H9 (cell line): ENCODE measurements at regions not wholly inside any gene's neighbourhood (a gene's known extent, or its start where the extent isn't known, plus 50 kb on each side); places are given as distances from the start of the nearest gene placed in this dataset.

Experiments
- DNase-seq: peaks from one replicate; pipeline ENCODE4 v3.0.0-alpha.2; 2017
- H2AFZ ChIP-seq: one replicate; pipeline ENCODE4 v1.6.1; 2013; ENCODE audit warnings: mild to moderate bottlenecking, low read length, control low read depth, moderate library complexity
- H2AK5ac ChIP-seq: 2 replicates; pipeline ENCODE4 v1.6.1; 2013; ENCODE audit warnings: low read length, control low read depth, mixed read lengths; ENCODE audit not compliant: insufficient read length
- H2BK120ac ChIP-seq: one replicate; pipeline ENCODE4 v1.6.1; 2013; ENCODE audit warnings: low read depth, mild to moderate bottlenecking, low read length, control low read depth, inconsistent platforms; ENCODE audit not compliant: poor library complexity, severe bottlenecking
- H2BK12ac ChIP-seq: 2 replicates; pipeline ENCODE4 v1.6.1; 2013; ENCODE audit warnings: low read length, control low read depth, mixed read lengths, low read depth; ENCODE audit not compliant: insufficient read length
- H2BK15ac ChIP-seq: 2 replicates; pipeline ENCODE4 v1.6.1; 2013; ENCODE audit warnings: low read depth, low read length, control low read depth
- H2BK20ac ChIP-seq: one replicate; pipeline ENCODE4 v1.6.1; 2013; ENCODE audit warnings: low read depth, mild to moderate bottlenecking, low read length, control low read depth, inconsistent platforms; ENCODE audit not compliant: poor library complexity, severe bottlenecking
- H2BK5ac ChIP-seq: 2 replicates; pipeline ENCODE4 v1.6.1; 2013; ENCODE audit warnings: low read length, control low read depth, mixed read lengths; ENCODE audit not compliant: insufficient read length
- H3K14ac ChIP-seq: 2 replicates; pipeline ENCODE4 v1.6.1; 2013; ENCODE audit warnings: low read length, control low read depth; ENCODE audit not compliant: insufficient read depth
- H3K18ac ChIP-seq: 2 replicates; pipeline ENCODE4 v1.6.1; 2013; ENCODE audit warnings: low read depth, mild to moderate bottlenecking, mixed read lengths, low read length, control low read depth; ENCODE audit not compliant: insufficient read length
- H3K23ac ChIP-seq: 2 replicates; pipeline ENCODE4 v1.6.1; 2013; ENCODE audit warnings: low read length, control low read depth, mixed read lengths, low read depth; ENCODE audit not compliant: insufficient read length
- H3K23me2 ChIP-seq: 2 replicates; pipeline ENCODE4 v1.6.1; 2013; ENCODE audit warnings: low read depth, mild to moderate bottlenecking, mixed read lengths, low read length, control low read depth; ENCODE audit not compliant: insufficient read length, poor library complexity, severe bottlenecking
- H3K27ac ChIP-seq: 2 replicates; pipeline ENCODE4 v1.5.1; 2013; ENCODE audit warnings: low read length, control low read depth, mixed read lengths, low read depth; ENCODE audit not compliant: insufficient read length
- H3K27me3 ChIP-seq: 2 replicates; pipeline ENCODE4 v1.6.1; 2013; ENCODE audit warnings: low read length, control low read depth, inconsistent platforms; ENCODE audit not compliant: insufficient read depth
- H3K4ac ChIP-seq: 2 replicates; pipeline ENCODE4 v1.6.1; 2013; ENCODE audit warnings: low read depth, mild to moderate bottlenecking, control low read depth, inconsistent platforms, low read length, moderate library complexity
- H3K4me1 ChIP-seq: 2 replicates; pipeline ENCODE4 v1.6.1; 2013; ENCODE audit warnings: low read length, control low read depth, inconsistent platforms; ENCODE audit not compliant: insufficient read depth
- H3K4me2 ChIP-seq: 2 replicates; pipeline ENCODE4 v1.6.1; 2013; ENCODE audit warnings: low read length, control low read depth, mixed read lengths; ENCODE audit not compliant: insufficient read length, insufficient read depth
- H3K56ac ChIP-seq: 2 replicates; pipeline ENCODE4 v1.6.1; 2013; ENCODE audit warnings: low read depth, mild to moderate bottlenecking, mixed read lengths, low read length, control low read depth; ENCODE audit not compliant: insufficient read length
- H3K79me1 ChIP-seq: 2 replicates; pipeline ENCODE4 v1.6.1; 2013; ENCODE audit warnings: low read depth, mild to moderate bottlenecking, moderate library complexity, low read length, control low read depth, inconsistent platforms; ENCODE audit not compliant: insufficient read depth, poor library complexity, severe bottlenecking
- H3K79me2 ChIP-seq: 2 replicates; pipeline ENCODE4 v1.6.1; 2013; ENCODE audit warnings: low read length, control low read depth, inconsistent platforms; ENCODE audit not compliant: insufficient read depth
- H3K9ac ChIP-seq: 2 replicates; pipeline ENCODE4 v1.6.1; 2013; ENCODE audit warnings: low read length, control low read depth, mixed read lengths; ENCODE audit not compliant: insufficient read length; ENCODE audit errors: extremely low read depth
- H3K9me3 ChIP-seq: one replicate; pipeline ENCODE4 v1.6.1; 2013; ENCODE audit warnings: low read depth, low read length, inconsistent platforms; ENCODE audit not compliant: control insufficient read depth
- H3T11ph ChIP-seq: one replicate; pipeline ENCODE4 v1.6.1; 2013; ENCODE audit warnings: mild to moderate bottlenecking, low read length, control low read depth, inconsistent platforms
- H4K20me1 ChIP-seq: one replicate; pipeline ENCODE4 v1.6.1; 2013; ENCODE audit not compliant: control insufficient read depth, insufficient read length, insufficient read depth
- H4K5ac ChIP-seq: 2 replicates; pipeline ENCODE4 v1.6.1; 2013; ENCODE audit warnings: low read depth, mild to moderate bottlenecking, mixed read lengths, low read length, control low read depth; ENCODE audit not compliant: insufficient read length
- H4K8ac ChIP-seq: replicated peaks from 2 replicates; pipeline ENCODE4 v1.6.1; 2013; ENCODE audit warnings: low read length, control low read depth, mixed read lengths, low read depth; ENCODE audit not compliant: insufficient read length
- H4K91ac ChIP-seq: 2 replicates; pipeline ENCODE4 v1.6.1; 2013; ENCODE audit warnings: low read depth, mild to moderate bottlenecking, moderate library complexity, mixed read lengths, low read length, control low read depth; ENCODE audit not compliant: insufficient read length
- H3K27ac Mint-ChIP-seq, 3 experiments: 2 replicates in 2 of 3; 3 replicates in 1 of 3; pipeline ENCODE4 v1.8.0; 2020 to 2021; ENCODE audit warnings: mixed read lengths in 3 of 3, mild to moderate bottlenecking in 1 of 3, moderate library complexity in 1 of 3
- H3K27me3 Mint-ChIP-seq: 2 replicates; pipeline ENCODE4 v1.8.0; 2021; ENCODE audit warnings: low read depth, mild to moderate bottlenecking, moderate library complexity, mixed read lengths
- H3K36me3 Mint-ChIP-seq, 3 experiments: 2 replicates in 2 of 3; 3 replicates in 1 of 3; pipeline ENCODE4 v1.8.0; 2020 to 2021; ENCODE audit warnings: low read depth in 3 of 3, mixed read lengths in 3 of 3; ENCODE audit not compliant: insufficient read depth in 1 of 3
- H3K4me1 Mint-ChIP-seq, 2 experiments: 2 replicates each; pipeline ENCODE4 v1.8.0; 2020; ENCODE audit warnings: mixed read lengths in 2 of 2
- H3K4me3 Mint-ChIP-seq, 2 experiments: 2 replicates in 1 of 2; 3 replicates in 1 of 2; pipeline ENCODE4 v1.8.0; 2020 to 2021; ENCODE audit warnings: mild to moderate bottlenecking in 2 of 2, mixed read lengths in 2 of 2, moderate library complexity in 1 of 2
- H3K9me3 Mint-ChIP-seq, 2 experiments: 2 replicates in 1 of 2; 3 replicates in 1 of 2; pipeline ENCODE4 v1.8.0; 2020; ENCODE audit warnings: mild to moderate bottlenecking in 2 of 2, mixed read lengths in 2 of 2, moderate library complexity in 1 of 2
- WGBS: extraction: QIAGEN DNeasy Blood & Tissue Kit; methylation state at CpG from one replicate; pipeline ENCODE4 v1.1.7; 2013; ENCODE audit warnings: missing lambda C conversion rate, low lambda C conversion rate, mixed read lengths; ENCODE audit not compliant: insufficient read length; ENCODE audit errors: extremely low coverage; 5-methylcytosine and 5-hydroxymethylcytosine counted together
- TF ChIP-seq, protein P1 (sequence below): fragments of 200-600 bp; sonication (generic); conservative IDR thresholded peaks from 3 replicates; pipeline ENCODE4 v1.8.0; 2021; ENCODE audit warnings: antibody characterized with exemption, mild to moderate bottlenecking

DNA sequence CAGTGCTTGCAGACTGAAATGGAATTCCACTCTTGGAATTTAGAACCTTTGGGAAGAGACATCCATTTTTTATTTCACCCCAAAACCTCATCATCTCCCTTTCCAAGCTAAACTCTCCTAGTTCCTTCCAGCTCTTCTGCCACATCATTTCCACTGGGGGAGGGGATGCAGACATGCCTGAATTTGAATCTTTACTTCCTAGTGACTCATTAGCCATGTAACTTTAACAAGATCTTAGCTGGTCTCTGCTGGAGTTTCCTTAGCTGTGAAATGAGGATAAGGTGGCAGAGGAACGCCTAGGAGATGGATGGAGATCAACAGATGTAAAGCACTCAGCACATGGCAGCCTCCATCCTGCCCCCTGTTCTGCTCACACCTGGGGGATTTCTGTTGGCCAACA lies 266.8 kb downstream of the EN1 start:
- Histone ChIP-seq H4K20me1 (no peaks in the 10 kb centered on the region), H3K4me1 (no peaks in the 10 kb centered on the region), H4K91ac (no peak overlapping the region), H3K23ac (no peak overlapping the region), H2BK120ac (no peak overlapping the region), H2BK20ac (no peak overlapping the region), H3K27me3 (no peaks in the 10 kb centered on the region), H3K4ac (no peak overlapping the region), H3K4me2 (no peak overlapping the region), H3K27ac (no peak overlapping the region), H3K14ac (no peak overlapping the region), H3K79me1 (no peaks in the 10 kb centered on the region), H4K8ac (no peak overlapping the region), H3K56ac (no peak overlapping the region), H3K23me2 (no peaks in the 10 kb centered on the region), H2BK15ac (no peak overlapping the region), H3K18ac (no peak overlapping the region), H3K9me3 (no peaks in the 10 kb centered on the region), H2AFZ (no peak overlapping the region), H2AK5ac (no peak overlapping the region), H3K79me2 (no peaks in the 10 kb centered on the region; the same call in 1 of the 2 replicates), H3K9ac (no peak overlapping the region), H3T11ph (no peak overlapping the region), H2BK12ac (no peak overlapping the region), H2BK5ac (no peak overlapping the region), H4K5ac (no peak overlapping the region)
- Mint-ChIP-seq H3K4me1 (peaks cover 14 to 20% of the 10 kb centered on the region in 2 experiments), H3K9me3 (no peaks in the 10 kb centered on the region), H3K4me3 (no peak overlapping the region), H3K27me3 (no peaks in the 10 kb centered on the region; the same call in 1 of the 2 replicates), H3K27ac (no peak overlapping the region; a peak in 1 of 7 replicates), H3K36me3 (no peaks in the 10 kb centered on the region)
- no CpG with 5 or more reads among the region's 1 CpG for WGBS
- DNase-seq = no peak
- TF ChIP-seq, protein P1, sequence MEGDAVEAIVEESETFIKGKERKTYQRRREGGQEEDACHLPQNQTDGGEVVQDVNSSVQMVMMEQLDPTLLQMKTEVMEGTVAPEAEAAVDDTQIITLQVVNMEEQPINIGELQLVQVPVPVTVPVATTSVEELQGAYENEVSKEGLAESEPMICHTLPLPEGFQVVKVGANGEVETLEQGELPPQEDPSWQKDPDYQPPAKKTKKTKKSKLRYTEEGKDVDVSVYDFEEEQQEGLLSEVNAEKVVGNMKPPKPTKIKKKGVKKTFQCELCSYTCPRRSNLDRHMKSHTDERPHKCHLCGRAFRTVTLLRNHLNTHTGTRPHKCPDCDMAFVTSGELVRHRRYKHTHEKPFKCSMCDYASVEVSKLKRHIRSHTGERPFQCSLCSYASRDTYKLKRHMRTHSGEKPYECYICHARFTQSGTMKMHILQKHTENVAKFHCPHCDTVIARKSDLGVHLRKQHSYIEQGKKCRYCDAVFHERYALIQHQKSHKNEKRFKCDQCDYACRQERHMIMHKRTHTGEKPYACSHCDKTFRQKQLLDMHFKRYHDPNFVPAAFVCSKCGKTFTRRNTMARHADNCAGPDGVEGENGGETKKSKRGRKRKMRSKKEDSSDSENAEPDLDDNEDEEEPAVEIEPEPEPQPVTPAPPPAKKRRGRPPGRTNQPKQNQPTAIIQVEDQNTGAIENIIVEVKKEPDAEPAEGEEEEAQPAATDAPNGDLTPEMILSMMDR = no peak
